GM03348 (cell line): ENCODE measurements at regions not wholly inside any gene's neighbourhood (a gene's known extent, or its start where the extent isn't known, plus 50 kb on each side); places are given as distances from the start of the nearest gene placed in this dataset.
"Not testable (repeated sequence)": the region's sequence is repeated elsewhere in the genome, so short reads cannot be mapped to it uniquely, and the experiment has no call there.

Source experiments
- DNase-seq: peaks from one replicate; pipeline ENCODE4 v3.0.0; 2012; ENCODE audit warnings: low spot score

DNA sequence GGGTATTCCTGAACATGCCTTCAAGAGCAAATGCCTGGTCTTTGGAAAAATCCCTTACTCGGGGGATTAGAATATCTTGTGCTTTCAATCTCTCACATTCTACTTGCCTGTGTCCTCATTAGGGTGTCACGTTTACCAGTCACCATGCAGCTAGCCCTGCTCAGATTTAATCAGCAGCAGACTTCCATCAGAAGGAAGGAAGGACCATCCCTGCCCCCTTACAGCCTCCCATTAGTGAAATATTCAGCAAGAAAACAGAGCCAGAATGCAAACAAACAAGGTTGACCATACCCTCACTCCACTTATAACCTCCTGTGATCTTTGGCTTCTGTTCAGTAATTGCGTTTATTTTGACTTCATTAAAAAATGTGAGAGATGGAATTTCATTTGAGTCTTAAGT lies 208.6 kb downstream of the CXCL12 start:
- DNase-seq: no peak

GRCh38 chr10:44173608-44173894 lies 211.3 kb downstream of the CXCL12 start:
- no peak for DNase-seq

- no peak for DNase-seq
Measured at GRCh38 chr10:44172883-44173607, 211.9 kb downstream of the CXCL12 start.

DNA sequence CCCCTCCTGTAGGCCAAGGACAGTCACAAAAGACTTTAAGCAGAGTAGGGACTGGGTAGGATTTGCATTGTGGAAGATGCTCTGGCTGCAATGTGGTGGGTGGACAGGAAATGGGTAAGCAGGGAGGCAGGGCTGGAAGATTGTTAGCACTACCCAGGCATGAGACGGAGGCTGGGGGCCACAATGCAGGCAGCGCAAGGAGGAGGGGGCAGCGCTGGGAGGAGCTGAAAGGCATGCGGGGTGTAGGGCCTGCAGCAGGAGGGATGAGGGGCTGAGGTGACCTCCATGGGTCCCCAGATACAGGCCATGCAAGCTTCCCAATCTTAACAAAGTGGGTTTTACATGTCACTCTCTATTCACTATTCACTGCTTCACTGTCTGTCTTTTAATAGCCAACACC lies 213.1 kb downstream of the CXCL12 start:
- no peak for DNase-seq

- no peak for DNase-seq
Measured at GRCh38 chr10:44168478-44168877, 216.4 kb downstream of the CXCL12 start.

- DNase-seq: no peak
Measured at GRCh38 chr10:44167752-44168151, 217.1 kb downstream of the CXCL12 start.

DNA sequence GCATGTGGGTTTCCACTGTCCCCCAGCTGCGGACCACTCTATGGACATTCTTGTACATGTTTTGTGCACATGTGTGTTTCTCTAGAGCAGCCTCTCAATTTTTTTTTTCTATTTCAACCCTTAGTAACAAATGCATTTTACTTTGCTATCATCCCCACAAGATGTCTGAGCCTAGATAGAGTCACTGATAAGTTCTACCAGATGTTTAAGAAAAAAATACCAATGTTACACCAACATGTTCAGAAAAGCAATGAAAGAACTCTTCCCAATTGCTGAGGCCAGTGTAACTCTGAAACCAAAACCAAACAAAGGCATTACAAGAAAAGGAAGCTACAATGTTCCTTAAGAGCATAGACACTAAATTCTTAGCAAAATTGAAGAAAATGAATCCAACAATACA lies 218.5 kb downstream of the CXCL12 start:
- no peak for DNase-seq

DNA sequence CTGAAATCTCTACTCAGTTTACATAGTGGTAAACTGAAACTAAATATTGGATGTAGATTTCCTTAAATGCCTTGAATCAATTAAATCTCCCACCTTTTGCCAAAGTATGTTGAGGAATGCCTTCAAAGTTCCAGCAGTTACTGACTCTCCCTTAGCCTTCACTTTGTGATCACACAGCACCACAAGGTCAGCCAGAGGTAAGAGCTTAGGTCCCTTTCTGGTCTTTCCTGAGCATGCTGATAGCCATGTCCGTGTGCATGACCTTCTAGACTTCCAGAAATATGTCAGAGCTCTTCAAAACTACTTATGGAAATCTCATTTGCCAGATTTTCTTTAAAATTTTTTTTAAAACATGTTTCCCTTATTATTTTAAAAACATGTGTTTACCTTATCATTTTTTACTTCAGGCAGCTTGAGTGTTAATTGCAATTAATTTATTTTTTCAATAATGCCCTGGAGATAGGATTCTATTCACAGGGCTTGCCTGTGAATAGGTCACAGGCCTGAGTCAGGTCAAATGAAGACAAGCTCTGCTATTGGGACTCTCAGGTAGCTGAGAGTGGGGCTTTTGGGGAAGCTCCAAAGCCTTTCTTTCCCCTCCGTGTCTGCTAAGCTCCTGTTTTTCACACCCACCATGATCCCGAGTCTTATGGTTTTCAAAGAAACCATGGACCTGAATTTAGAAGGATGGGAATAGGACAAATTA lies 220.5 kb downstream of the CXCL12 start:
- DNase-seq: no peak

DNA sequence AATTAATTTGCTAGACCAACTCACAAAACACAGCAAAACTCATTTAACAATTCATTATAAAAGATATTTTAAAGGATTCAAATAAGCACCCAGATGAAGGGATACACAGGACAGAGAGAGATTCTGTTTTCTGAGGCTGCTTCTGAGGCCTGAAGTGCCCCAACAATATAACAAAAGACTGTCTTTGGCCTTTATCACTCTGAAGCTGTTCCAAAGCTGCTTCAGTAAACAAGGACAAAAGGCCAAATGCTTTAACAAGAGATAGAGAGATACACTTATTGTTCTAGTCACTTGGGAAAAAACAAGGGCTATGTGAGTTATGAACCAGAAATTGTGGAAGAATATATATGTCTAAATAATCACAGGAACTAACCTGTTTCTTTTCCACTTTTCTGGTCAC lies 223.7 kb downstream of the CXCL12 start:
- no peak for DNase-seq

DNA sequence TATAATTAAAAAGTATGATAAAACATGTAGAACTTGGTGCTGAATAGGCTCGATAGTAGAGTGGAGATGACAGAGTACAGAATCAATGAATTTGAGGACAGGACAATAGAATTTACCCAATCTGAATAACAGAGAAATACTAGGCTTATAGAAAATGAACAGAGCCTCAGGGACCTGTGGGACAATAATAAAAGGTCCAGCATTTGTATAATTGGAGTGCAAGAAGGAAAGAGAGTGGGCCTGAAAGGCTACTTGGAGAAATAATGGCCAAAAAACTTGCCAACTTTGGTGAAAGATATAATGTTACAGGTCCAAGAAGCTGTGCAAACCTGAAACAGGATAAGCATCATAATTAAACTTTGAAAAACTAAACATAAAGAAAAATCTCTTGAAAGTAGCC lies 227.3 kb downstream of the CXCL12 start:
- DNase-seq: no peak

DNA sequence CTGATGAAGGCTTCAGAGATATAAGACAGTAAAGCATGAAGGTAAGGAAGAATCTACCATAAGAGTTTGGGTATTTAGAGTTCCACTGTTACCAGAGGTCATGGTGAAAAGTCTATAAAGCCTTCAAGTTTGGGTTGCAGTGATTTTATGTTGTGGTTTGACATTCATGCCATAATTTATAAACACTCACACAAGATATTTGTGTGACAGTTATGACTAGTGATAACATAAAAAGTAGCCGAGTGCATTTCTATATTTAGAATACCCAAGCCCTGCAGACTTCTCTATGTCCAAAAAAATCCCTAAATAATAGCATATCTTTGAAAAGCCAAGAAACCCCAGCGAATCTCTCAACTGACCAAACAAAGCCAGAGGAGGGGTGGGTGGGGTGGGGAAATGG lies 229.9 kb downstream of the CXCL12 start:
- no peak for DNase-seq

GRCh38 chr10:44153918-44154670 lies 230.8 kb downstream of the CXCL12 start:
- DNase-seq: peak; percentile 27

DNA sequence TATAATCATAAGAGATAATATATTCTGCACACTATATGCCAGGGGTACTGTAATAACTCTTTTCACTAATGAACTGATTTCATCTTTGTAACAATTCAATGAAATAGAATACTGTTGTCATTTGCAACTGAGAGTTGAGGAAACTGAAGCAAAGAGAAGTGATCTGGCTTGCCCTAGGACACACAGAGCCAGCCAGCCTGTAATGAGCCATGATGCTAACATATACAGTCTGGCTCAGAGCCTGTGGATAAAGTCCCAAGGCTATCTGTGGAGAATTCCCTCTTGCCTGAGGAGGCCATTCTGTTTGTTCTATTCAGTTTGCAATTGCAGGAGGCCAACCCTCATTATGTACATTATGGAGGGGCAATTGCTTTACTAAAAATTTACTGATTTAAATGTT lies 241.3 kb downstream of the CXCL12 start:
- DNase-seq: no peak

GRCh38 chr10:44132361-44133289 lies 252.3 kb downstream of the CXCL12 start:
- peak; percentile 20 for DNase-seq

GRCh38 chr10:44126291-44126717 lies 258.6 kb downstream of the CXCL12 start:
- DNase-seq: peak; percentile 63

DNA sequence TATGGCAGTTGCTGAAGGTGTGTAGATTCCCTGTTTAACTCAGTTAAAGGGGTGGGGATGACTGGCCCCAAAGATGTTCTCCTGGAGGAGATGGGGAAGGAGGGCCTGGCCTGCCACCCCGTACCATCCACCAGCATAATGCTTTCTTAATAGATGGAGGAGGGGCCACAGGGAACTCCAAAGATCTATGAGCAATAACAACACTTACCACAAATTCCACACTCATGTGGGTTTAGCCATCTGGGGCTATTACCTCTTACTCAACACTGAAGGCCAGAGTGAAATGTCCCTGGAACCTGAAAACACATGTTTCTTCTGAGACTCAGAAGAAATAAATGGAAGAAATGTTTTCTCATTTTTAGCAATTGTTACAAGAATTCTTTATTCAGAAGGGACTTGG lies 259.0 kb downstream of the CXCL12 start:
- DNase-seq: peak; percentile 89

DNA sequence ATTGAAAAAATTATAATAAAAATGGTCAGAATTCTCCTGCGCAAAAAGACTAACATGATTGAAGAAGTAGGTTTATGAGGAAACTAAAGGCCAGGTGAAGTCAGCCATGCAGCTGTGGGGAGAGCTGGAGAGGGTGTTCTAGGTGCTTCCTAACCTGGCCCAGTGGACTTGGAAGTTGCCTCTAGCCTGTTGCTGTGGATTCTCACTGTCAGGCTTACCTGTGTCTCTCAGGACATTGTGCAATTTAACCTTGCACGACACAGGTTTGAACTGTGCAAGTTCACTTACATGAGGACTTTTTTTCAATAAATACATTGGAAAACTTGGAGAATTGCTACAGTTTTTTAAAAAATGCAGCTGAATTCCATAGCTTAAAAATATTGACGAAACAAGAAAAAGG lies 266.4 kb downstream of the CXCL12 start:
- DNase-seq: no peak

DNA sequence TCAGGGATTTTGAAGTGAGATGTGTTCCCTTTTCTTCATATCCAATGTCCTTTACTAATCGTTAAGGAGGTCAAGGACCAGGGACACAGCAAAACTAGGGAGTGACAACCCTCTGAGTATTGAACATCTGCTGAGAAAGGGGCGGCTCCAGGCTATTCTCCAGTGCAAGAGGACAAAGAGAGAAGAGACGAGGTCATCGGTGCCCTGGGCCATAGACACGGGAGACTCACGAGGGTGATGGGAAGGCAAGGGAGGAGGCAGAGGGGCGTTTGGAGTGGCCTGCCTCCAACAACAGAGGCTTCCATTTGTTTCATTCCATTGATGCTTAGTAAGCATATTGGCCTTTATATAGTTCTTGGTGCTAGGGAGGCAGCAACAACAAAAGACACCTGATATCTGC lies 268.4 kb downstream of the CXCL12 start:
- no peak for DNase-seq

GRCh38 chr10:44115516-44115915 lies 269.4 kb downstream of the CXCL12 start:
- DNase-seq: no peak

DNA sequence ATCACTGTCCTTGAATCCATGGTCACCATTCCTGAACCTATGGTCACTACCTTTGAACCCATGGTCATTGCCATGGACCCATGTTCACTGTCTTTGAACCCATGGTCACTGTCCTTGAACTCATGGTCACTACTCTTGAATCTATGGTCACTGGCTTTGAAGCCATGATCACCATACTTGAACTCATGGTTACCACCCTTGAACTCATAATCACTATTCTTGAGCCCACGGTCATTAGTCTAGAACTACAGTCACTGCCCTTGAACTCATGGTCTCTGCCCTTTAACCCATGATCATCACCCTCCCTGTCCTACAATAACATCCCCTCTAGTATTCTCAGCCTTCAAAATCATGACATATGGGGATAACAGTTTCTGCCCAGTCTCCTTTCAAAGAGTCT lies 270.5 kb downstream of the CXCL12 start:
- no peak for DNase-seq

- DNase-seq: not testable (repeated sequence)
Measured at GRCh38 chr10:44112280-44112679, 272.6 kb downstream of the CXCL12 start.

GRCh38 chr10:44105696-44106095 lies 279.2 kb downstream of the CXCL12 start:
- DNase-seq: no peak
